Mucosa of descending colon (tissue), 3 donors: ENCODE measurements at regions not wholly inside any gene's neighbourhood (a gene's known extent, or its start where the extent isn't known, plus 50 kb on each side); places are given as distances from the start of the nearest gene placed in this dataset.

Experiments used
- ATAC-seq: fragments of 200-7000 bp; cut with Tn5 transposase; one replicate; pipeline ENCODE4 v1.9.1; 2020; ENCODE audit warnings: mild to moderate bottlenecking, moderate library complexity
- DNase-seq, 3 donors: peaks; one replicate each; pipeline ENCODE4 v3.0.0-alpha.2; 2020
- H3K36me3 ChIP-seq: fragments of 200-600 bp; one replicate; pipeline ENCODE4 v1.8.0; 2021; ENCODE audit warnings: low read depth, mild to moderate bottlenecking
- H3K4me1 ChIP-seq: fragments of 200-600 bp; one replicate; pipeline ENCODE4 v1.8.0; 2021; ENCODE audit warnings: low read depth, mild to moderate bottlenecking
- H3K4me3 ChIP-seq: fragments of 200-600 bp; one replicate; pipeline ENCODE4 v1.8.0; 2021; ENCODE audit warnings: mild to moderate bottlenecking
- H3K9me3 ChIP-seq: fragments of 200-600 bp; one replicate; pipeline ENCODE4 v1.8.0; 2021; ENCODE audit warnings: mild to moderate bottlenecking
- intact Hi-C, 2 donors: fragments of 100-400 bp; cut with DNase I in 1 of 2; cut with micrococcal nuclease in 1 of 2; formaldehyde crosslinking; loops; one replicate each; pipeline versions ENCODE4 v1.11.0 to v1.11.1; 2022; cut with DNase I, micrococcal nuclease
- TF ChIP-seq, protein P1 (sequence below): fragments of 200-600 bp; IDR thresholded peaks from one replicate; pipeline ENCODE4 v1.8.0; 2022; ENCODE audit warnings: antibody characterized with exemption, mild to moderate bottlenecking
- donor health status: DM: no; HTN: no; CAD: no; lungs with moderate emphysema.
- donor health status: DM: no; HTN: no; CAD: no.
- donor health status: DM: no; HTN: yes; CAD: no.

GRCh38 chr7:106778656-106779250, 86.3 kb upstream of the PIK3CG start:
- no peaks in the 10 kb centered on the region for H3K9me3 ChIP-seq
- H3K36me3 ChIP-seq: no peaks in the 10 kb centered on the region
- no peak overlapping the region for H3K4me3 ChIP-seq
- DNase-seq (no peak), ATAC-seq (no peak)
- TF ChIP-seq, protein P1, sequence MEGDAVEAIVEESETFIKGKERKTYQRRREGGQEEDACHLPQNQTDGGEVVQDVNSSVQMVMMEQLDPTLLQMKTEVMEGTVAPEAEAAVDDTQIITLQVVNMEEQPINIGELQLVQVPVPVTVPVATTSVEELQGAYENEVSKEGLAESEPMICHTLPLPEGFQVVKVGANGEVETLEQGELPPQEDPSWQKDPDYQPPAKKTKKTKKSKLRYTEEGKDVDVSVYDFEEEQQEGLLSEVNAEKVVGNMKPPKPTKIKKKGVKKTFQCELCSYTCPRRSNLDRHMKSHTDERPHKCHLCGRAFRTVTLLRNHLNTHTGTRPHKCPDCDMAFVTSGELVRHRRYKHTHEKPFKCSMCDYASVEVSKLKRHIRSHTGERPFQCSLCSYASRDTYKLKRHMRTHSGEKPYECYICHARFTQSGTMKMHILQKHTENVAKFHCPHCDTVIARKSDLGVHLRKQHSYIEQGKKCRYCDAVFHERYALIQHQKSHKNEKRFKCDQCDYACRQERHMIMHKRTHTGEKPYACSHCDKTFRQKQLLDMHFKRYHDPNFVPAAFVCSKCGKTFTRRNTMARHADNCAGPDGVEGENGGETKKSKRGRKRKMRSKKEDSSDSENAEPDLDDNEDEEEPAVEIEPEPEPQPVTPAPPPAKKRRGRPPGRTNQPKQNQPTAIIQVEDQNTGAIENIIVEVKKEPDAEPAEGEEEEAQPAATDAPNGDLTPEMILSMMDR: no peak
- intact Hi-C loops: no loop called here
- H3K4me1 ChIP-seq: no peaks in the 10 kb centered on the region

- no peaks in the 10 kb centered on the region for H3K36me3 ChIP-seq
- intact Hi-C loops: no loop called here
- H3K4me3 ChIP-seq: no peak overlapping the region
- peak; percentile 99 for ATAC-seq
- peak; percentile 69 to 75 (median 70) for DNase-seq
- no peaks in the 10 kb centered on the region for H3K9me3 ChIP-seq
- no peaks in the 10 kb centered on the region for H3K4me1 ChIP-seq
- TF ChIP-seq, protein P1: peak; percentile 36
Observed at GRCh38 chr7:106779877-106780276, 85.2 kb upstream of the PIK3CG start.

DNA sequence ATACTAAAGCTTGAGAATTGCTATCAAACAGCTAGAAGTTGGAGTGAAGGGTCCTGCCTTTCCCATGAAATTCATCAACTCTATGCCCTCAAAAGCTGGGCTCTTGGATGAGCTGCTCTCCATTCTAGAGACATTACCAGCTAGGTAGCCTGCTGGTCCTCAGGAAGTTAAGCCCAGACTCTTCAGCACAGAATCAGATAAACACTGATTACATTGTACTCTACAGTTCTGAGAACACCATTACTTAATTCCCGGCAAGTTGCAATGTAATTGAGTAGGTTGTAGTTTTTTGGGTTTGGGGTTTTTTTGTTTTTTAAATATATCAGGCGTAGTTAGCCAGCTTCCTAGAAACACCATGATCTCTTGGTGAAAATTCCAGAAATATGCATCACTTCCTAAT, 84.1 kb upstream of the PIK3CG start:
- no peaks in the 10 kb centered on the region for H3K9me3 ChIP-seq
- no peak overlapping the region for H3K4me3 ChIP-seq
- TF ChIP-seq, protein P1: no peak
- H3K36me3 ChIP-seq: no peaks in the 10 kb centered on the region
- intact Hi-C loops: no loop called here
- H3K4me1 ChIP-seq: no peaks in the 10 kb centered on the region
- no peak for ATAC-seq
- no peak for DNase-seq

- Histone ChIP-seq H3K9me3 (no peaks in the 10 kb centered on the region), H3K4me1 (no peaks in the 10 kb centered on the region), H3K4me3 (no peak overlapping the region), H3K36me3 (no peaks in the 10 kb centered on the region)
- DNase-seq (no peak), ATAC-seq (no peak)
- intact Hi-C loops: no loop called here
- TF ChIP-seq, protein P1: no peak
Observed at GRCh38 chr7:106781828-106782544, 83.1 kb upstream of the PIK3CG start.

DNA sequence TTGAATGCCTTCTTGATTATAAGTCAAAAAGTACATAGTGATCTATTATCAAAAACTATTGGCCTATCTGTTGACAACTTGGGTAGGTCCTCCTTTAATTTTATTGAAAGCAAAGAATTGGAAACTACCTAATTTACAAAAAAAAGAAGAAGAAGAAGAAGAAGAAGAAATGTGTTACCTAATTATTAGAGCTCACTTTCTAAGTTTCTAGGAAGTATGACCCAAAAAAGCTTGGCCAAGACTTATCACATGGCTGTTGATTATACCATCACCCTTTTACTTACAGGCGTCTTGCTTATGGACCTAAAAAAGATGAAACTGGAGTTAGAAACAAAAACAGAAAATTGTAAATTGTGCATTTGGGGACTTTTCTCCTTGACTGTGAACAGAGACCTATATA, 81.8 kb upstream of the PIK3CG start:
- TF ChIP-seq, protein P1: no peak
- intact Hi-C loops: no loop called here
- Histone ChIP-seq H3K4me3 (no peak overlapping the region), H3K9me3 (no peaks in the 10 kb centered on the region), H3K4me1 (no peaks in the 10 kb centered on the region), H3K36me3 (no peaks in the 10 kb centered on the region)
- ATAC-seq: no peak
- no peak for DNase-seq
